ENCODE measurements at regions not wholly inside any gene's neighbourhood (a gene's known extent, or its start where the extent isn't known, plus 50 kb on each side); places are given as distances from the start of the nearest gene placed in this dataset.

DNA sequence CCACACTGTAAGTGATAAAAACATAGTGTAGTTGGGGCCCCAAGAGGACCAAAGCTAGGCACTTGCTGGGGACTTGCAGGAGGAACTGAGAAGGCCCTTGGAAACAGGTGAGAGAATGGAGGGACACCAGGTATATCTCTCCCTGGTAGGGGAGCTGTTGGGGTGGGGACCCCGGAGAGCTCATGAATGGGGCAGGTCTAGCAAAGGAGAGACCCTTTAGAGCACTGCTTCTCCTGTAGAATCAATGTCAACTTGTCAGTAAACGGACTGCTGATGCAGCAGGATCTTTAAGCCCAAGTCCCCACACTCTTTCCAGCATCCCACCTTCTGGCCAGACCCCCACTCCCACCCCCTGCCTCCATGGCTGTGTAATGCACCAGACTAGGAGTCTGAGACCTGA lies 109.6 kb upstream of the THY1 start:
- Histone ChIP-seq H3K27me3 (ENCODE audit: insufficient read depth, low read length) (peaks cover 31% of the 10 kb centered on the region), H3K9ac (ENCODE audit: low read length) (no peak overlapping the region), H3K27ac (ENCODE audit: low read depth, low read length) (no peak overlapping the region), H4K20me1 (ENCODE audit: insufficient read depth, low read length) (no peaks in the 10 kb centered on the region), H3K36me3 (ENCODE audit: insufficient read depth, low read length) (no peaks in the 10 kb centered on the region), H2AFZ (ENCODE audit: low read depth, low read length) (no peak overlapping the region), H3K79me2 (ENCODE audit: insufficient read depth, low read length) (no peaks in the 10 kb centered on the region), H3K9me3 (ENCODE audit: insufficient read depth, low read depth, low read length) (no peaks in the 10 kb centered on the region), H3K4me3 (ENCODE audit: insufficient read depth, low read depth, low read length) (no peak overlapping the region), H3K4me1 (ENCODE audit: insufficient read depth, low read length) (no peaks in the 10 kb centered on the region), H3K4me2 (ENCODE audit: low read length) (no peak overlapping the region)
- Mint-ChIP-seq H3K27me3 (ENCODE audit: low read depth, unreplicated experiment) (peaks cover 70% of the 10 kb centered on the region), H3K27ac (ENCODE audit: unreplicated experiment) (no peak overlapping the region), H3K4me3 (ENCODE audit: unreplicated experiment) (no peak overlapping the region), H3K9me3 (ENCODE audit: unreplicated experiment) (peaks cover 2% of the 10 kb centered on the region), H3K36me3 (ENCODE audit: low read depth, unreplicated experiment) (peaks cover 4% of the 10 kb centered on the region), H3K4me1 (ENCODE audit: low read depth, unreplicated experiment) (peaks cover 2% of the 10 kb centered on the region)
- TF ChIP-seq, protein P1, sequence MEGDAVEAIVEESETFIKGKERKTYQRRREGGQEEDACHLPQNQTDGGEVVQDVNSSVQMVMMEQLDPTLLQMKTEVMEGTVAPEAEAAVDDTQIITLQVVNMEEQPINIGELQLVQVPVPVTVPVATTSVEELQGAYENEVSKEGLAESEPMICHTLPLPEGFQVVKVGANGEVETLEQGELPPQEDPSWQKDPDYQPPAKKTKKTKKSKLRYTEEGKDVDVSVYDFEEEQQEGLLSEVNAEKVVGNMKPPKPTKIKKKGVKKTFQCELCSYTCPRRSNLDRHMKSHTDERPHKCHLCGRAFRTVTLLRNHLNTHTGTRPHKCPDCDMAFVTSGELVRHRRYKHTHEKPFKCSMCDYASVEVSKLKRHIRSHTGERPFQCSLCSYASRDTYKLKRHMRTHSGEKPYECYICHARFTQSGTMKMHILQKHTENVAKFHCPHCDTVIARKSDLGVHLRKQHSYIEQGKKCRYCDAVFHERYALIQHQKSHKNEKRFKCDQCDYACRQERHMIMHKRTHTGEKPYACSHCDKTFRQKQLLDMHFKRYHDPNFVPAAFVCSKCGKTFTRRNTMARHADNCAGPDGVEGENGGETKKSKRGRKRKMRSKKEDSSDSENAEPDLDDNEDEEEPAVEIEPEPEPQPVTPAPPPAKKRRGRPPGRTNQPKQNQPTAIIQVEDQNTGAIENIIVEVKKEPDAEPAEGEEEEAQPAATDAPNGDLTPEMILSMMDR (IDR thresholded peaks at IDR 0.05; ENCODE audit: insufficient read depth, low read depth, low read length): no peak
- no peak for TF ChIP-seq EZH2 (IDR thresholded peaks at IDR 0.05; ENCODE audit: insufficient read depth, low read length)
- no peak for FAIRE-seq
- DNase-seq (ENCODE audit: low read depth): no peak

DNA sequence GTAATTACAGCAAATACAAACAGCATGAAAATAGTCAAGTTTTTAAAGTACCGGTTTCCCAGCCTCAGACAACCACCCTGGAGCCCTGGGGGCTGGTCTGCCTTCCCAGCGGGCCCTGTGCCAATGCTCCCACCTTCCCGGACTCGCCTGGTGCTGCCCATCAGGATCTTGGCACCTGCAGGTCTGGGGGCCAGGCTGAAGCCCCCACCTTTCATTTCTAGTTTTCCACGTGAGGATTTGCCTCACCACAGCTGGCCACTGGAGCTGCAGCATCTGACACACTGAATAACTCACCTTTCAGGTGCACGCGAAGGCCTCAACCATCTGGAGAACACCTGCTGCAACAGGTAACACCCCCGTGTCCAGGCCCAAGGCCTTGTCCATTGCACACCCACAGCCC lies 108.7 kb upstream of the THY1 start:
- Mint-ChIP-seq H3K4me1 (ENCODE audit: low read depth, unreplicated experiment) (peaks cover 2% of the 10 kb centered on the region), H3K27me3 (ENCODE audit: low read depth, unreplicated experiment) (peaks cover 66% of the 10 kb centered on the region), H3K36me3 (ENCODE audit: low read depth, unreplicated experiment) (peaks cover 4% of the 10 kb centered on the region), H3K4me3 (ENCODE audit: unreplicated experiment) (no peak overlapping the region), H3K9me3 (ENCODE audit: unreplicated experiment) (no peaks in the 10 kb centered on the region), H3K27ac (ENCODE audit: unreplicated experiment) (no peak overlapping the region)
- peaks cover 34% of the 10 kb centered on the region for H3K27me3 ChIP-seq (ENCODE audit: insufficient read depth, low read length)
- H4K20me1 ChIP-seq (ENCODE audit: insufficient read depth, low read length): no peaks in the 10 kb centered on the region
- no peak overlapping the region for H3K4me3 ChIP-seq (ENCODE audit: insufficient read depth, low read depth, low read length)
- no peak overlapping the region for H3K9ac ChIP-seq (ENCODE audit: low read length)
- TF ChIP-seq, protein P1 (IDR thresholded peaks at IDR 0.05; ENCODE audit: insufficient read depth, low read depth, low read length): no peak
- TF ChIP-seq EZH2 (IDR thresholded peaks at IDR 0.05; ENCODE audit: insufficient read depth, low read length): no peak
- no peak overlapping the region for H3K27ac ChIP-seq (ENCODE audit: low read depth, low read length)
- H3K4me1 ChIP-seq (ENCODE audit: insufficient read depth, low read length): no peaks in the 10 kb centered on the region
- no peak overlapping the region for H3K4me2 ChIP-seq (ENCODE audit: low read length)
- no peak overlapping the region for H2AFZ ChIP-seq (ENCODE audit: low read depth, low read length)
- DNase-seq (ENCODE audit: low read depth) (no peak), FAIRE-seq (no peak)
- H3K36me3 ChIP-seq (ENCODE audit: insufficient read depth, low read length): no peaks in the 10 kb centered on the region
- H3K79me2 ChIP-seq (ENCODE audit: insufficient read depth, low read length): no peaks in the 10 kb centered on the region
- no peaks in the 10 kb centered on the region for H3K9me3 ChIP-seq (ENCODE audit: insufficient read depth, low read depth, low read length)

DNA sequence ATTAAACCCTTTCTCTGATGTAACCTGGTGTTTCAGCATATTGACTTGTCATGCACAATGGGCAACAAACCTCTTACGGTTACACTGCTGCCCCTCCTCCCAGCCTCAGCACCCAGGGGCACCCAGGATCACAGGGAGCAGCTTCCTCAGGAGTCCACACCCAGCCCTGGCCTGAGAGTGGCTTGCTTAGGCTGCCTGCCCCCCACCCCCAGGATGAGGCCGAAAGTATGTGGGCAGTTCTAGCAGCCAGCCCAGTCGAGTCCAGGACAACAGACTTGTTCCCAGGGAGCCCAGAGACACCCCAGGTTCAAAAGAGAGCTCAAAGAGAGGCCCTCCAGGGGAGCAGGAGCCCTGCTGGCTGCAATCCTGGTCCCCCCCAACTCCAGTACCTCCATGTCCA lies 108.1 kb upstream of the THY1 start:
- H3K27ac Mint-ChIP-seq (ENCODE audit: unreplicated experiment): no peak overlapping the region
- DNase-seq (ENCODE audit: low read depth): no peak
- Histone ChIP-seq H3K79me2 (ENCODE audit: insufficient read depth, low read length) (no peaks in the 10 kb centered on the region), H3K27me3 (ENCODE audit: insufficient read depth, low read length) (peaks cover 34% of the 10 kb centered on the region), H3K9ac (ENCODE audit: low read length) (no peak overlapping the region), H3K4me1 (ENCODE audit: insufficient read depth, low read length) (no peaks in the 10 kb centered on the region), H3K9me3 (ENCODE audit: insufficient read depth, low read depth, low read length) (no peaks in the 10 kb centered on the region), H3K27ac (ENCODE audit: low read depth, low read length) (no peak overlapping the region), H4K20me1 (ENCODE audit: insufficient read depth, low read length) (no peaks in the 10 kb centered on the region), H3K36me3 (ENCODE audit: insufficient read depth, low read length) (no peaks in the 10 kb centered on the region), H2AFZ (ENCODE audit: low read depth, low read length) (no peak overlapping the region), H3K4me3 (ENCODE audit: insufficient read depth, low read depth, low read length) (no peak overlapping the region), H3K4me2 (ENCODE audit: low read length) (no peak overlapping the region)
- TF ChIP-seq, protein P1 (IDR thresholded peaks at IDR 0.05; ENCODE audit: insufficient read depth, low read depth, low read length): no peak
- no peak for TF ChIP-seq EZH2 (IDR thresholded peaks at IDR 0.05; ENCODE audit: insufficient read depth, low read length)
- H3K36me3 Mint-ChIP-seq (ENCODE audit: low read depth, unreplicated experiment): peaks cover 4% of the 10 kb centered on the region
- no peaks in the 10 kb centered on the region for H3K9me3 Mint-ChIP-seq (ENCODE audit: unreplicated experiment)
- no peak overlapping the region for H3K4me3 Mint-ChIP-seq (ENCODE audit: unreplicated experiment)
- peaks cover 63% of the 10 kb centered on the region for H3K27me3 Mint-ChIP-seq (ENCODE audit: low read depth, unreplicated experiment)
- no peak for FAIRE-seq
- peaks cover 2% of the 10 kb centered on the region for H3K4me1 Mint-ChIP-seq (ENCODE audit: low read depth, unreplicated experiment)
